Osteoblast (primary cell): ENCODE measurements at regions not wholly inside any gene's neighbourhood (a gene's known extent, or its start where the extent isn't known, plus 50 kb on each side); places are given as distances from the start of the nearest gene placed in this dataset.

Experiments used
- DNase-seq: peaks from one replicate; pipeline ENCODE4 v3.0.0; 2011; ENCODE audit warnings: low spot score, mixed read lengths; ENCODE audit not compliant: insufficient read length; ENCODE audit errors: missing footprints
- H2AFZ ChIP-seq: 2 replicates; pipeline ENCODE4 v1.6.0; 2011; ENCODE audit warnings: mild to moderate bottlenecking, low read length
- H3K27ac ChIP-seq: 2 replicates; pipeline ENCODE4 v1.5.1; 2011; ENCODE audit warnings: mild to moderate bottlenecking, low read depth, low read length, moderate library complexity
- H3K27me3 ChIP-seq: 2 replicates; pipeline ENCODE4 v1.6.0; 2012; ENCODE audit warnings: mild to moderate bottlenecking, control low read depth, inconsistent platforms, low read length, moderate library complexity; ENCODE audit not compliant: insufficient read depth
- H3K36me3 ChIP-seq: 2 replicates; pipeline ENCODE4 v1.5.1; 2011; ENCODE audit warnings: mild to moderate bottlenecking, low read length, control low read depth, moderate library complexity; ENCODE audit not compliant: insufficient read depth
- H3K4me1 ChIP-seq: 2 replicates; pipeline ENCODE4 v1.5.1; 2011; ENCODE audit warnings: mild to moderate bottlenecking, low read length, control low read depth, moderate library complexity; ENCODE audit not compliant: insufficient read depth
- H3K4me2 ChIP-seq: 2 replicates; pipeline ENCODE4 v1.6.0; 2011; ENCODE audit warnings: mild to moderate bottlenecking, low read length; ENCODE audit not compliant: insufficient read depth
- H3K4me3 ChIP-seq: fragments of 200-600 bp; sonication (generic); 3 replicates; pipeline ENCODE4 v1.5.1; 2012; ENCODE audit warnings: mild to moderate bottlenecking, low read length, inconsistent platforms; ENCODE audit not compliant: insufficient read depth
- H3K79me2 ChIP-seq: 2 replicates; pipeline ENCODE4 v1.6.0; 2012; ENCODE audit warnings: mild to moderate bottlenecking, low read length, control low read depth, inconsistent platforms; ENCODE audit not compliant: insufficient read depth
- H3K9me3 ChIP-seq: 2 replicates; pipeline ENCODE4 v1.5.1; 2011; ENCODE audit warnings: low read depth, low read length, control low read depth
- H4K20me1 ChIP-seq: 2 replicates; pipeline ENCODE4 v1.6.0; 2012; ENCODE audit warnings: mild to moderate bottlenecking, low read length, control low read depth; ENCODE audit not compliant: insufficient read depth
- CTCF ChIP-seq: IDR thresholded peaks from 2 replicates; pipeline ENCODE4 v1.5.1; 2011; ENCODE audit warnings: mild to moderate bottlenecking, low read depth, low read length, moderate library complexity; ENCODE audit errors: extremely low read depth

GRCh38 chr5:173745123-173745522 is 128.7 kb upstream of the BOD1 start:
- Histone ChIP-seq H4K20me1 (no peaks in the 10 kb centered on the region), H2AFZ (no peak overlapping the region)

GRCh38 chr5:173745557-173745956 is 129.1 kb upstream of the BOD1 start:
- no peak for DNase-seq
- Histone ChIP-seq H3K9me3 (no peaks in the 10 kb centered on the region), H3K4me3 (no peak overlapping the region), H3K4me1 (no peaks in the 10 kb centered on the region), H3K36me3 (no peaks in the 10 kb centered on the region), H2AFZ (no peak overlapping the region), H3K27me3 (no peaks in the 10 kb centered on the region), H3K79me2 (no peaks in the 10 kb centered on the region), H3K4me2 (no peak overlapping the region), H4K20me1 (no peaks in the 10 kb centered on the region), H3K27ac (no peak overlapping the region)
- no peak for TF ChIP-seq CTCF

More at GRCh38 chr5:173745123-173745522, 128.7 kb upstream of the BOD1 start:
- Histone ChIP-seq H3K27me3 (no peaks in the 10 kb centered on the region), H3K4me1 (no peaks in the 10 kb centered on the region), H3K4me2 (no peak overlapping the region), H3K27ac (no peak overlapping the region), H3K4me3 (no peak overlapping the region), H3K79me2 (no peaks in the 10 kb centered on the region), H3K9me3 (no peaks in the 10 kb centered on the region), H3K36me3 (no peaks in the 10 kb centered on the region)
- DNase-seq: no peak
- no peak for TF ChIP-seq CTCF

GRCh38 chr5:173746047-173746646 is 129.7 kb upstream of the BOD1 start:
- no peak overlapping the region for H3K4me3 ChIP-seq
- no peak overlapping the region for H3K27ac ChIP-seq
- H2AFZ ChIP-seq: no peak overlapping the region
- TF ChIP-seq CTCF: no peak
- no peak overlapping the region for H3K4me2 ChIP-seq
- no peaks in the 10 kb centered on the region for H4K20me1 ChIP-seq
- no peaks in the 10 kb centered on the region for H3K4me1 ChIP-seq
- no peaks in the 10 kb centered on the region for H3K36me3 ChIP-seq
- no peaks in the 10 kb centered on the region for H3K9me3 ChIP-seq
- H3K79me2 ChIP-seq: no peaks in the 10 kb centered on the region
- no peak for DNase-seq
- no peaks in the 10 kb centered on the region for H3K27me3 ChIP-seq

- Histone ChIP-seq H2AFZ (no peak overlapping the region), H3K79me2 (no peaks in the 10 kb centered on the region), H3K4me3 (no peak overlapping the region), H3K9me3 (no peaks in the 10 kb centered on the region), H3K4me1 (no peaks in the 10 kb centered on the region), H3K4me2 (no peak overlapping the region), H3K27me3 (no peaks in the 10 kb centered on the region), H3K36me3 (no peaks in the 10 kb centered on the region), H4K20me1 (no peaks in the 10 kb centered on the region), H3K27ac (no peak overlapping the region)
- DNase-seq: no peak
- no peak for TF ChIP-seq CTCF
Observed at GRCh38 chr5:173747876-173748275, 131.4 kb upstream of the BOD1 start.
